Neural progenitor cell (in vitro differentiated cells): ENCODE measurements at regions not wholly inside any gene's neighbourhood (a gene's known extent, or its start where the extent isn't known, plus 50 kb on each side); places are given as distances from the start of the nearest gene placed in this dataset.

Experiments used
- DNase-seq: peaks from one replicate; pipeline ENCODE4 v3.0.0-alpha.2; 2016; ENCODE audit warnings: low spot score
- H2AFZ ChIP-seq: fragments of 200-600 bp; sonication (generic); replicated peaks from 2 replicates; pipeline ENCODE4 v1.6.1; 2016; ENCODE audit warnings: antibody characterized with exemption
- H3F3A ChIP-seq: fragments of 200-600 bp; sonication (generic); 2 replicates; pipeline ENCODE4 v1.6.1; 2016; ENCODE audit warnings: antibody characterized with exemption, low read depth
- H3K27ac ChIP-seq: fragments of 200-600 bp; sonication (generic); 2 replicates; pipeline ENCODE4 v1.5.1; 2016; ENCODE audit warnings: mild to moderate bottlenecking
- H3K27me3 ChIP-seq: fragments of 200-600 bp; sonication (generic); 2 replicates; pipeline ENCODE4 v1.6.1; 2016; ENCODE audit warnings: mild to moderate bottlenecking, moderate library complexity
- H3K36me3 ChIP-seq: fragments of 200-600 bp; sonication (generic); 2 replicates; pipeline ENCODE4 v1.5.1; 2016
- H3K4me1 ChIP-seq: fragments of 200-600 bp; sonication (generic); 2 replicates; pipeline ENCODE4 v1.6.1; 2016; ENCODE audit warnings: mixed run types
- H3K4me2 ChIP-seq: fragments of 200-600 bp; sonication (generic); 2 replicates; pipeline ENCODE4 v1.6.1; 2016
- H3K4me3 ChIP-seq: fragments of 200-600 bp; sonication (generic); 2 replicates; pipeline ENCODE4 v1.5.1; 2016
- H3K79me2 ChIP-seq: fragments of 200-600 bp; sonication (generic); 2 replicates; pipeline ENCODE4 v1.6.1; 2016; ENCODE audit warnings: low read depth
- H3K9ac ChIP-seq: fragments of 200-600 bp; sonication (generic); 2 replicates; pipeline ENCODE4 v1.6.1; 2016
- H3K9me3 ChIP-seq: fragments of 200-600 bp; sonication (generic); 2 replicates; pipeline ENCODE4 v1.5.1; 2016; ENCODE audit warnings: low read depth
- H4K20me1 ChIP-seq: fragments of 200-600 bp; sonication (generic); 2 replicates; pipeline ENCODE4 v1.6.1; 2016; ENCODE audit warnings: low read depth
- H3K27ac Mint-ChIP-seq: 3 replicates; pipeline ENCODE4 v1.8.0; 2021; ENCODE audit warnings: mixed read lengths
- H3K27me3 Mint-ChIP-seq: 2 replicates; pipeline ENCODE4 v1.8.0; 2022; ENCODE audit warnings: low read depth, mild to moderate bottlenecking, inconsistent platforms, moderate library complexity, mixed read lengths; ENCODE audit not compliant: insufficient read depth
- H3K36me3 Mint-ChIP-seq: 3 replicates; pipeline ENCODE4 v1.8.0; 2021; ENCODE audit warnings: mixed read lengths
- H3K4me1 Mint-ChIP-seq: 3 replicates; pipeline ENCODE4 v1.8.0; 2021; ENCODE audit warnings: mixed read lengths
- H3K4me3 Mint-ChIP-seq: 3 replicates; pipeline ENCODE4 v1.8.0; 2021; ENCODE audit warnings: mild to moderate bottlenecking, moderate library complexity, mixed read lengths
- H3K9me3 Mint-ChIP-seq: 3 replicates; pipeline ENCODE4 v1.8.0; 2020; ENCODE audit warnings: mixed read lengths
- CTCF ChIP-seq: fragments of 200-600 bp; sonication (generic); IDR thresholded peaks from 2 replicates; pipeline ENCODE4 v1.5.1; 2017; ENCODE audit warnings: antibody characterized with exemption, mild to moderate bottlenecking
- EZH2 ChIP-seq: fragments of 200-600 bp; sonication (generic); IDR thresholded peaks from 2 replicates; pipeline ENCODE4 v1.6.1; 2017; ENCODE audit warnings: antibody characterized with exemption, mild to moderate bottlenecking, moderate library complexity
- EZH2phosphoT487 ChIP-seq: fragments of 200-600 bp; sonication (generic); IDR thresholded peaks from 2 replicates; pipeline ENCODE4 v1.6.1; 2017; ENCODE audit warnings: antibody characterized with exemption

- peak; percentile 63 for DNase-seq
- Mint-ChIP-seq H3K27me3 (peaks cover 19% of the 10 kb centered on the region), H3K36me3 (no peaks in the 10 kb centered on the region), H3K4me3 (no peak overlapping the region), H3K4me1 (peaks cover 21% of the 10 kb centered on the region), H3K27ac (peak overlapping the region; percentile 57), H3K9me3 (peaks cover 19% of the 10 kb centered on the region)
- Histone ChIP-seq H4K20me1 (no peaks in the 10 kb centered on the region), H3F3A (peaks cover 8% of the 10 kb centered on the region), H3K36me3 (no peaks in the 10 kb centered on the region), H3K4me3 (no peak overlapping the region), H3K4me2 (peak overlapping the region; percentile 58), H3K9me3 (no peaks in the 10 kb centered on the region), H3K4me1 (peaks cover 14% of the 10 kb centered on the region), H3K27me3 (peaks cover 16% of the 10 kb centered on the region), H3K9ac (no peak overlapping the region), H3K79me2 (no peaks in the 10 kb centered on the region), H3K27ac (no peak overlapping the region), H2AFZ (peak overlapping the region; percentile 92)
- TF ChIP-seq CTCF = no peak
- TF ChIP-seq EZH2phosphoT487 = no peak
- no peak for TF ChIP-seq EZH2
Observed at GRCh38 chr14:65255583-65256461, 153.5 kb upstream of the MAX start.

GRCh38 chr14:65256714-65257113 lies 154.4 kb upstream of the MAX start:
- Mint-ChIP-seq H3K9me3 (peaks cover 19% of the 10 kb centered on the region), H3K27me3 (peaks cover 24% of the 10 kb centered on the region), H3K36me3 (no peaks in the 10 kb centered on the region), H3K4me3 (no peak overlapping the region), H3K27ac (no peak overlapping the region), H3K4me1 (peaks cover 21% of the 10 kb centered on the region)
- peaks cover 18% of the 10 kb centered on the region for H3K4me1 ChIP-seq
- H3K9ac ChIP-seq = no peak overlapping the region
- no peaks in the 10 kb centered on the region for H3K79me2 ChIP-seq
- no peak for DNase-seq
- peaks cover 22% of the 10 kb centered on the region for H3K27me3 ChIP-seq
- no peaks in the 10 kb centered on the region for H4K20me1 ChIP-seq
- H3F3A ChIP-seq = peaks cover 14% of the 10 kb centered on the region
- H3K36me3 ChIP-seq = no peaks in the 10 kb centered on the region
- no peak overlapping the region for H2AFZ ChIP-seq
- no peak for TF ChIP-seq EZH2phosphoT487
- TF ChIP-seq CTCF = no peak
- TF ChIP-seq EZH2 = no peak
- H3K4me3 ChIP-seq = no peak overlapping the region
- no peaks in the 10 kb centered on the region for H3K9me3 ChIP-seq
- no peak overlapping the region for H3K27ac ChIP-seq
- H3K4me2 ChIP-seq = no peak overlapping the region

- H4K20me1 ChIP-seq = no peaks in the 10 kb centered on the region
- Mint-ChIP-seq H3K9me3 (peaks cover 14% of the 10 kb centered on the region), H3K4me1 (peaks cover 21% of the 10 kb centered on the region), H3K27ac (peak overlapping the region; percentile 50), H3K36me3 (no peaks in the 10 kb centered on the region), H3K4me3 (no peak overlapping the region), H3K27me3 (peaks cover 24% of the 10 kb centered on the region)
- peaks cover 24% of the 10 kb centered on the region for H3K4me1 ChIP-seq
- no peak for TF ChIP-seq CTCF
- no peak for TF ChIP-seq EZH2
- TF ChIP-seq EZH2phosphoT487 = no peak
- no peak overlapping the region for H3K27ac ChIP-seq
- no peak overlapping the region for H2AFZ ChIP-seq
- no peak overlapping the region for H3K4me2 ChIP-seq
- no peak overlapping the region for H3K4me3 ChIP-seq
- H3K9ac ChIP-seq = no peak overlapping the region
- DNase-seq = no peak
- H3K27me3 ChIP-seq = peaks cover 22% of the 10 kb centered on the region
- no peaks in the 10 kb centered on the region for H3K36me3 ChIP-seq
- H3K9me3 ChIP-seq = no peaks in the 10 kb centered on the region
- H3K79me2 ChIP-seq = no peaks in the 10 kb centered on the region
- H3F3A ChIP-seq = peaks cover 17% of the 10 kb centered on the region
Observed at GRCh38 chr14:65257425-65257824, 155.1 kb upstream of the FUT8 start.
